Lung microvascular endothelial cell (primary cell): ENCODE measurements at regions not wholly inside any gene's neighbourhood (a gene's known extent, or its start where the extent isn't known, plus 50 kb on each side); places are given as distances from the start of the nearest gene placed in this dataset.

ENCODE experiments used
- DNase-seq, 2 donors: peaks; one replicate each; pipeline versions ENCODE4 v3.0.0 to v3.0.0-alpha.2; 2010; ENCODE audit warnings: low read depth in 2 of 2

DNA sequence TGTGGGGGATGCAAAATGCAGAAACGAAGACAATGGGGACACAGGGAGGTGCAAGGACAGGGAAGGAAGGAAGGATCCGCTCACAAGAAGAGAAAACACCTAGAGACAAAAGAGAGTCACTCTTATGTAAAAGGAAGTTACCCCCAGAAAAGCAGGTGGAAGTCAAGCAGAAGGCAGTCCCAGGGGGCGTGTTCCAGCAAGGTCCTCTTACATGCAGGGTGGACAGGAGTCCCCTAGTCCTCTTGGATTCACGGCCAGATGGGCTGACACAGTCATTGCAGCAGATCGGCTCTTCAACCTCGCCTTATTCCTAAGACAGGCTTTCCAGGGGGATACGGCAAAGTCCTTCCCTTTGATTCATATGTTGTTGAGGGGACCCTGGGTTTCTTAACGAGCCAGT is 83.9 kb upstream of the SPATA13 start:
- no peak for DNase-seq

DNA sequence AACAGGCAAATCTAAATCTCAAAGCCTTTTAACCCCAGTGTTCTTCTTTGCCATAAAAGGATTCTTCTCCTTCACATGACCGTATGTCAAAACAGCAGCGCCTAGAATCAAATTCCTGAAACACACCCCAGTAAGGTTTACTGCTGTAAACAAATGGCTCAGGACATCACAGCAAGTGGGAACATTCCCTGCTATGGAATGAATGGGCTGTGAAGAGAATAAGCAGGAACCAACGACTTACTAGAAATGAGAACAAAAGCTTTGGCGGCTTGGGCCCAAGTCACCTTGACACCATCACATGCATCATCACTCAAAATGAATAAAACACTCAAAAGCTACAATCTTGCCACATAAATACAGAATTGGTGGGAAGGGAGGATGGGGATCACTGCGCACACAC is 80.4 kb upstream of the SPATA13 start:
- no peak for DNase-seq

DNA sequence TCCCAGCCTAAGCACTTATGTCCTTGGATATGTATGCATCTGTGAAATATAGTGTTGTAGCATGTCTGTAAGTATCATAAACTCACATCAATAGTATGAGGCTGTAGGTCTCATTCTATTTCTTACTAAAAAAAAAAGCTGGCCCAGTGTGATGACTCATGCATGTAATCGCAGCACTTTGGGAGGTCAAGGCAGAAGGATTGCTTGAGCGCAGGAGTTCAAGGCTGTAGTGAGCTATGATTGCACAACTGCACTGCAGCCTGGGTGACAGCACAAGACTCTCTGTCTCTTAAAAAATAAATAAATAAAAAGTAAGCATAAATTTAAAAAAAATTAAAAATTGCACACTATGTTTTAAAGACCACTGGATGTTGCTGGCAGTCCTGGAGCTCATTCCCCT is 79.1 kb upstream of the SPATA13 start:
- no peak for DNase-seq

DNA sequence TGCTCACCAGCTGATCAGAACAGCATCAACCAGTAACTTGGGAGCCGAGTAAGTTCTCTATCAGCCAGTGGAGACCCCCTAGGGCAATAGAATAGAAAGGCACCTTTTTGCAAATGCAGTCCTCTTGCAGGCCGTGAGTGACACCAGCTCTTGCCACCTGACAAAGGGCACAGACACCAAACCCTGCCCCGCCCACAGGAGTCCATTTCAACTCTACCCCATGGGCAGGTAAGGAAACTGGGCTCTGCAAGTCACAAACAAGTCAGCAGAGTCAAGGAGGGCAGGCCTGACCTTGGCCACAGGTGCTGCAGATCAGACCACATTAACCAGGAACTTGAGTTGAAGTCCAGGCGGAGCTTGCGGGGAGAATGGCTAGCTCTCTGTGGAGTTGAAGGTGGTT is 77.4 kb upstream of the SPATA13 start:
- no peak for DNase-seq

DNA sequence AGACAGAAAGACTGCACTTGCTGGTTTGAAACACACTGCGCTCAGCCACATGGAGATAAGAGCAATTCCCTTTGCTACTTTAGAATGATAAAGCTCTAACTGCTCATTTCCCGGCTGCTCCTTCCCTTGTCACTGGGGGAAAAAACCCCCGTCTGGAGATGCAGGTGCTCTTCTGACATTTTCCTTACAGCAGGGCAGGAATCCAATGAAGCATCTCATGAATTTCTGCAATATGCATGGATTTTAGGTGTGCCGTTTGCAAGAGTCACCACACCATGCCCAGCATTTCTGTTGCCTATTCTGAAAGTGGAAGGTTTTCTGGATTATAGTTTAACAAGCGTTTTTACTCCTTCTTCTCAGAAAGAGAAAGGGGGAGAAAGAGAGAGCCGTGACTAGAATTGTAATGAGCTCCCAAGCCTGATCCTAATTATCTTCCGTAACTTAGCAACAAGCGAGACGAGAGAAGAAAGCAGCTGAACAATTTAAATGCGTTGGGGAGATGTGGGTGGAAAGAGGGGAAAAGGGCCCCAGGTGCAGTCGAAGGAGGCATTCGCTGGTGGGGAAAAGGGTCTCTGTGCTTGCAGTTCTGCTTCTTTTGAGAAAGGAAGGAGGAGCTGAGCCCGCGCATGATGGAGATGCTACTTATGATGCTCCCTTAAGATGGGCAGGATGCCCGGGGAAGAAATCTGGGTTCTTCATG is 76.6 kb upstream of the SPATA13 start:
- no peak for DNase-seq

DNA sequence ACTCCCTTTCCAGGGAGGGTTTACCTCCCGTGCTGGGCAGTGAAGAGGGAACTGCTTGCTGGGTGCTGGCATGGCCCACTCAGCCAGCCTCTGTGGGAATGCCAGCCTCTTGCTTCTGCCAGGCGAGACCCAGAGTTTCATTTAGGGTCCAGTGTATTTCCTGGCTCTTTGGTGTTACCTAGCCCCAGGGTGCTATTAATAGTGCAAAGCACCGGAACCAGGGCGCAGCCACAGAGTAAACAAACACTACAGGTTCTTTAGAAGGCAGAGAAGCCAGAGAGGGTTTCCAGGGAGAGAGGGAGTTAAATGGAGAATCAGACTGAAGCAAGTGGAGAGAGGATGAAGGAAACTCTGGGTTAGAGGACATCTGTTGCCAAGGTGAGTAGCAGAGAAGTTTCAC is 74.9 kb upstream of the SPATA13 start:
- DNase-seq, result no peak

DNA sequence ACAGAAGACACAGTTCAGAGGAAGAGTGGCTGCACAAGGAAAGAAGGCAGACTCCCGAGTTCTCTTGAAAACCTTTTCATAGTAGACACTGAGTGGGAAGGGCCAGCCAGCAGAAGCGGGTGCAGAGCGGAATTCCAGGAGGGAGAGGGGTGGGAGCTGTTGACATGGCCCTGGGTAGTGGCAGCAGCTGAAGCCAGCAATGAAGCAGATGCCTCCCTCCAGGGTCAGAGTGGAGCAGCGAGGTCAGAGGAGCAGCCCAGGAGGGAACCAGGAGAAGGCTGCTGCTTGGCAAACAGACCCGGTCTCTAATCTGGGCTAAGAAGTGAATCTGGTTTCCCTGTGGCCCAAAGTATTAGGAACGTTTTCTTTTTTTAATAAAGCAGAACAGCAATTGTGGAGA is 73.9 kb upstream of the SPATA13 start:
- no peak for DNase-seq

DNA sequence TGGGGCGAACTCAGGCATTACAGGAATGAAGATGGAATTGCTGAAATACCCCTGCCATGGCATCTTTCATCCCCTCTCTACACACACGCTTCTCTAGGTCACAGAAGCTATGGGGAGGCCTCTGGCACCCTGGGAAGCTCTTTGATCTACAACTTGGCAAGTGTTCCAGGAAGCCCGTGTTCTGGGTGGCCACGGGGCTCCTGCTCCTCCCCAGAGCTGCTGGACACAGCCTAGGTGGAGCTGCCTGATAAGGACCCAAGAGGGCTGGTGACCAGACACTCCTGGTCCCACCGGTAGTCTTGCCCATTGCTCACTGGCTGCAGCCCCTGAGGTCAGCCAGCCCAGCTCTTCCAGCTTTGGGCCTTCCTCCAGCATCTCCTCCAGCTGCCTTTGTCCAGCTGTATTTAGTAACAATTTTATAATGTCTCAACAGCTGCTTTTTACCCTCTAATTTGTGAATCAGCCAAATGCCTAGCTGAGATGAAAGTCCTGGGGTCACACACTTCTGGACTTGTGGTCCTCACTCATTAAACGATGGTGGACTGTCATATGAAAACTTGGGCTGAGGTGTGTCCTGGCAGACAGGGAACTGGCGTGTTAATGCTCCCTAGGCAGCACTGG is 72.8 kb upstream of the SPATA13 start:
- DNase-seq, result no peak

DNA sequence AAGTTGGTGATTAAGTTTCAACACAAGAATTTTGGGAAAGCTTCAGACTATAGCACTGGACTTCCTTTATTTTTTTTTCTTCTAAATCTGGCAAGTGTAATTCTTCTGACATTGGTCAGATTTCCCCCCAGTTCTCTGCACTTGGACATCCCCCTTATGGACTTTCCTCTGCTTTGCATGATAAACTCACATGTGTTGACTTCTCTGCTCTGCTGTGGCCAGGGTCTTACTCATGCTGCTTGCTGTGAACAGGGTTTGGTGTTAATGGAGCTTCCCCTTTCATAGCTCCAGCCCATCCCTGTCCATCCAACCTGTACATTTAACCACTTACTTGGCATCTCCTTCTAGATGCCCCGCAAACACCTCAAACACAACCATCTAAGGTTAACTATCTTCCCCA is 70.5 kb upstream of the SPATA13 start:
- DNase-seq, result no peak

DNA sequence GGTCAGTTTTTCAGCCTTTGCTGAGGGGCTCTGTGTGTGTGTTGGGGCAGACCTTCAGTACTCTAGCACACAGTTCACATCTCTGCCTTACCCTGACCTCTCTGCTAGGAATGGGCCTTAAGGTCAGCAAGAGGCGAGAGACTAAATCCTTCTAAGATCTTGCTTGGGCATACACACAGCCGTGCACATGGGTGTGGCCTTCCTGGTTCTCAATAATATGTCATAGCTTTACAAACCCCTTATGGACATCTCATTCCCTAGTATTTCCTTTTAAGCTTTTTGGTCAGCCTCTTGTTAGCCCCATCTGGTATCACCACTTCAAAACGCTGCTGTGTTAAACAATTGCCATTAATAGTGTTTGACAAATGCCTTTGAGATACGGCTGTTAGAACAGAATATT is 69.4 kb upstream of the SPATA13 start:
- DNase-seq, result no peak

DNA sequence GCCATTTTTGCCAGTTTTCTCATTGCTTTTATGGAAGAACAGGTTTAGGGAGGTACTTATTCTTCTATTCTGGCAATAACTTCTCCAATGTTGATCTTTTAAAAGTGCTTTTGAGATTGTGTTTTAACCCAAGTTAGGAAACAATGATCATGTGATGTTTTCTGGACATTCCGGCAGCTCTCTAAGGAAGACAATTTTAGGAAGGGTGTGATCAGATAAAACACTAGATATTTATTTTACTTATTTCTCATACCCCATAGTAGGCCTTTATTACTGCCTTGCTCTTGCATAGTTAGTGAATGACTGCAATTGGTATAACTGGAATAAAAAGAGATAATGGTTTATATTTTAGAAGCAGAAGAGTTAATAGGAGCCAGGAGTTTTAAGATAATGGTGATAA is 68.4 kb upstream of the SPATA13 start:
- DNase-seq, result no peak

DNA sequence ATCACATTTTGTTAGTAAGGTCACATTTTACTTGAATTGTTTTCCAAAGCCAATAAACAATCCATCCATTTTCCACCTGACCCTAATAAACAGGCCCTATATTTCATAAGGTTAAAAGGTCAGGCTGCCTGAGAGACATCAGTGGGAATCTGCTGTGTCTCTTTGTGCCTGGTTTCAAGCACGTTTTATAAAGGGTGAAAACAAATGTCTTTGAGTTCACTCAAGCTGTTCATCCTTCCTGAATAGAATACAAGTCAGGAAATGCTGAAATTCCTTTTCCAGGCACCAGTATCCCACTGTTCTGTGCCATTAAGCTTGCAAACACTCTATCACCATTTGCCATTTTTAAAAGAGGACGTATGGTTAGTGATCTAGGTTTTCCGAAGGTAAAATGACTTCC is 67.5 kb upstream of the SPATA13 start:
- DNase-seq, result no peak

DNA sequence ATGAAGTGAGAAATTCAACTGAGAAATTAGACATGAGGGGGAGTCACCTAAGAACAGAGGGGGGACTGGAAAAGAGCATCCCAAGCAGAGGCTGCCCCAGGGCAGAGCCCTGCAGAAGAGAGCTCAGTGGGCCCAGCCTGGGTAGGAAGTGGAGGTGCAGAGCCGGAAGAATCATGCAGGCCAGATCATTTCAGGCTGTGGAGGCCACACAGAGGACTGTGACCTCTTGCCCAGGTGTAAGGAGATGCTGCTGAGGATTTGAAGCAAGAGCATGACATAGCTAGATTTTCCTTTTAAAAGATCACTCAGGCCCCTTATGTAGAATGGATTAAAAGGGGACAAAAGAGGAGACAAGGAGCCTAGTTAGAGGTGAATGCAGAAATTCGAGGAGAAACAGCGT is 63.9 kb upstream of the SPATA13 start:
- no peak for DNase-seq

DNA sequence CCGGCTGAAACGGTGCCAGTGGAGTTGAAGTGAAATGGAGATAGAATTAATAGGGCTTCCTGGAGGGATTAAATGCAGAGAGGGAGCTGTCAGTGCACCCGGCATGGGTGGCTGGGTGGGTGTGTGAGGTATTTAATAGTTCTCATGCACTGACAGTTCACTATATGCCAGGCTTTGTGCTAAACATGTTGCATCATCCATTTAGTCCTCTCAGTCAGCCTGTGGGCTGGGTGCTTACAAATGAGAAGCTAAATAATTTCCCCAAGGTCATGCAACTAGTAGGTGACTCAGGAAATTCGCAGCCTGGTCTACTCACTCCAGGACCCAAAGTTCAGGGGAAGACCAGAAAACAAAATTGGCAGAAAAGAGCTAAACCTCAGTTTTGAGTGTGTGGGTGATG is 63.5 kb upstream of the SPATA13 start:
- no peak for DNase-seq

DNA sequence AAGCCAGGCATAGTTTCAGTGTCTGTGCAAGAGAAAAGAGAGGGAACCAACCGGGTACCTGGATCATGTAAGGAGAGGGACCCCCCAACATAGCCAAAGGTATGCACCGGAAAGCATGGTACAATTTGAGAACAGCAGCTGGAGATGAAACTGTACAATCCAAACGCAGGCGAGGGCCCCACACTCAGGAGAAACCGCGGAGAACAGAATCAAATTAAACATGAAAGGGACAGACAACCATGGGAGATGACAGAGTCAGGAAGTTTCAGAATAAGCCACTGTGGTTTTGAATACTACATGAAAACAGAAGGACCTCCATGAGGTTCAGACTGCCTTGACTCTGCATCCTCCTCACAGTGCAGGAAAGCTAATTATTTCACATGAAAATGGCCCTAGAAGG is 62.9 kb upstream of the SPATA13 start:
- DNase-seq, result no peak

DNA sequence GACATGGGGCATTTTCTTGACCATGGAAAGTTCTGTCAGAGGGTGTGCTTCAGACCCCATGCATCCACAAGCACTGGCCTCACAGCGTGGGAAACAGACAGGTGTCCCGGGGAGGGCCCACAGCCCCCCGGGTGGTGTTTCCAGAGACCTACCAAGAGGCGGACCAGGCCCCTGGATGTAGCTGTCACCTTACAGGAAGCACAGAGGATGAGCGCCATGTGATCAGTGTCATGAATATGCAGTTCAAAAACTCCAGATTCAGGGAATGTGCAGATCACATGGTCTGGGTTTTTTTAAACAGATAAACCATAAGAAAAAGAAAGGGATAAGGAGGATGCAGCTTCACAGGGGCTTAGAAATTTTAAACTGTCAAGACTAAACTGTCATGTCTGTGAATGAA is 61.0 kb upstream of the SPATA13 start:
- DNase-seq, result no peak

DNA sequence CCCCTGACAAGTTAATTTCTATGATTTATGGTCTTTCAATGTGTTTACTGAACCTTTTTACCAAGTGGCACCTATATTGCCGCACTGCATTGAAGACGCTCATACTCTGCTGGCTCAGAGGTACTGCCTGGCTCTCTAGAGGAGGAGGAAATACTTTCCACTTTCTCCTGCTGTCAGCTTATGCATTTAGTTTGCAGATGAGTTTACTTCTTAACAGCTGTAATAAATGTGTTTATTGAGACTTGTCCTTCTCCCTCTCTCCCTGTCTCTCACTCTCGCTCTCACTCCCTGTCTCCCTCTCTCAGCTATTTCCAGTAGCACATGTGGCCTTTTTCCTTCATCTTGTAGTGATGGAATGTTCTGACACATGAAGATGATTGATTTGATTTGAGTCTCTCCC is 60.3 kb upstream of the SPATA13 start:
- no peak for DNase-seq

DNA sequence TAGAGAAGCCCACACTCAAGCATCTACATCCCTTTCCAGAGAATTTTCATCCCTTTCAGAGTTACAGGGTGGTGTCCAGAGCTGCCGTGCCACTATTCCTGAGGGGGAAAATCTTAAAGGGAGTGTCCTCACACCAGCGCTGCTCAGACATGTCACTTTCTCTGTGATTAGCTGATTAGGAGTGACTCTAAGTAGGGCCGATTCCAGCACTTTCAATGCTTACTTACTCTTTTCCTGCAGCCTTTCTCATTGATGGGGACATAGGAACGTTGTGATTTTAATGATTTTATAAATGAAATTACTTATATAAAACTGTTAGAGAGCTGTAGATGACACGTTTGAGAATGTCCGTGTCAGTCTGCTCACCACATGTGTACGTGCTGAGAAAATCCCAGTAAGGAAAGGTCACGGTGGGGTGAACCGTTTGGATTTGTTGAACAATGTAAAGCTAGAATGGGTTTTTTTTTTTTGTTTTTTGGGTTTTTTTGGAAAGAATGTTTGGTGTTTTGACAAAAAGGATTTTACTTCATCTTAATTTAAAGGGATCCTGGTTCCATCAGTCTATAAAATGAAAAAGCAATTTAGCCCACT is 56.6 kb upstream of the SPATA13 start:
- DNase-seq, result no peak

DNA sequence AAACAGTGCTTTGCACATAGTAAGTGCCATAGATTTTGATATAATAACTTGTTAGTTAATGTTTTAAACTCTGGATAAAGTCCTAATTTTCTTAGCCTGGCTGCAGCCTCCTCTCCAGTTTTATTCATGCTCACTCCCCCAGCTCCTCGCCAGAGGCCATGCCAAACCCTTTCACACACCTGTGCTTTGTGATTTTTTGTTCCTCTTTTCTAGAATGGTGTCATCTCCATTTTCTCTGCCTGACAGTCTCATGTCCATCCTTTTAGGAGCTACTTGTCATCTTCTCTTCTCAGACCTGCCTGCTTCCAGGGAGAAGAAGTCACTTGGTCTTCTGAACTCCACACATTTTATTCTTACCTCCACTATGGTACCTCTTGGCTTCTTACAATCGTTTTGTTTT is 55.8 kb upstream of the SPATA13 start:
- DNase-seq, result no peak

DNA sequence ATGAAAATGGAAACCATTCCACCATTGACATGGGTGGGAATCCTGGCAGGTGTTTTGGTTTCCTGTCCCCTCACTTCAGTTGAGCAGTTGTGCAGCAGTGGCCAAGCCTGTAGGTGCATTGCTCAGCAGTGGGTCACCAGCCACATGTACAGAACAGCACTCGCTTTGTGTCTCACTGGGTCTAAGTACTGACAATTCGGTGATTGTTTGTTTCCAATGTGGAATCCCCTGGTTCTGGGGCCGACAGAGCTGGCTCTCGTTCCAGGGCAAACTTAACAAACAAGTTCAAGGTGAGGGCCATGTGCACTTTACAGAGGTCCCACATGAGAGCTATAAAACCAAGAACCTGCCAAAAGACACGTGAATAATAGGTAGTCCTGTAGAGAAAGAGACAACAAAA is 54.1 kb upstream of the SPATA13 start:
- DNase-seq, result no peak

DNA sequence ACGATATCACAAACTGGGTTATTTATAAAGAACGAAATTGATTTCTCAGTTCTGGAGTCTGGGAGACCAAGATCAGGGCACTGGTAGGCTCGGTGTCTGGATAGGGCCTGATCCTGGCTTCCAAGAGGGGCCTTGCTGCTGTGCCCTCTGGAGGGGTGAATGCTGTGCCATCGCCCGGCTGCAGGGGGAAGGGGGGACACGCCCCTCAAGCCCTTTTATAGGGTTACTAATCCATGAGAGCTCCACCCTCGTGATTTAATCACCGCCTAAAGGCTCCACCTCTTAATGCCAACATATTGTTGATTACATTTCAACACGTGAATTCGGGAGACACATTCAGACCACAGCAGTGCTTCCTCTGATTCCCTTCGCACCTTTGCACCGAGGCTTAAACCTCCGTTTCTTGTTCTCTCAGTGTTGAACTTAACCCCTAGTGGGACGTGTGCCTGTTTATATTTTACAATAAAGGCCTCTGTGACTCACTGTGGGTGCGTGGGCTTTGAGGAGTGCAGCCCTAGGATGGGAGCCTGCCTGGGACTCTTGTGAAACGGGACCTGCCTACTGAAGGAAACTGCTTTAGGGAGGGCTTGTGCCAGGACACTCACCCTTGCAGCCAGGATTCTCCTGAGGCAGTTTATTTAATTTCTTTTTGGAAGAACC is 52.4 kb upstream of the SPATA13 start:
- no peak for DNase-seq

DNA sequence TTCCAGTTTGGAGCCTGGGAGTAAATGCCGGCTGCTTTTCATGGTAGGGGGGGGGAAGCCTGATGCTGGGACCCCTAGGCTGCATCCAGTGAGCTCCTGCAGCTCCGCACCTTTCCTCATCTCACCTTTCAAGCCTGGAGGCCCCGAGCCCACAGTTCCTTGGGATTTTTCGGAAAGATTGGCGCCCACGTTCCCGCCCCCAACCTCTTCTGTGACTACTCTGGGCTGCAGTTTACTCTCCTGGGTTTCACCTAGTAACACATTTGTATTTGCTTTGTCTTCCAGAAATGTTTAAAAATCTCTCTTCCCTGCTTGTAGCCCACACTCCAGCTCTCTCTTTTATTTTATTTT is 51.9 kb upstream of the SPATA13 start:
- DNase-seq, result no peak

DNA sequence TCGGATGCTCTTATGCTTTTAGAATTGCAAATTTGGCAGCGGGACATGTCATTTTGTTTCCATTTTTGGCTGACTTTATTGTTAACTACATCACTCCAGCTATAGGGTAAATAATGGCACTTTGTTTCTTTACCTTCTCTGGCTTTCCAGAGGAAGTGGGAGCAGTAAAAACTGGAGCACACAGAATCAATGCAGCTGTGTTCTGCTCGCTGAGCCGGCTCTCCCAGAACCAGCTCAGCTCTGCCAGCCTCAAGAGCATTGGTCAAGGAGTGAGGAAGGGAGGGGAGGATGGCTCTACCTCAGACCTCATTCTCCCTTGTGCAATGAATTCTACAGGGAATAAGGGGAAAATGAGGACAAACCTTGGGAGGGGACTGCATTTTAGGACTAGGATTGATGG is 50.5 kb upstream of the SPATA13 start:
- no peak for DNase-seq
